Hypothalamus (tissue), 51 donors: ENCODE measurements at regions not wholly inside any gene's neighbourhood (a gene's known extent, or its start where the extent isn't known, plus 50 kb on each side); places are given as distances from the start of the nearest gene placed in this dataset.

Experiments used
- DNase-seq, 51 donors: peaks; one replicate each; lab custom pipeline; 2025; lab: John Stamatoyannopoulos, UW

- DNase-seq: no peak
These were observed 51.2 kb upstream of the TLR3 start for GRCh38 chr4:186017801-186018200.

GRCh38 chr4:186018261-186018660, 50.7 kb upstream of the TLR3 start:
- DNase-seq: no peak

DNA sequence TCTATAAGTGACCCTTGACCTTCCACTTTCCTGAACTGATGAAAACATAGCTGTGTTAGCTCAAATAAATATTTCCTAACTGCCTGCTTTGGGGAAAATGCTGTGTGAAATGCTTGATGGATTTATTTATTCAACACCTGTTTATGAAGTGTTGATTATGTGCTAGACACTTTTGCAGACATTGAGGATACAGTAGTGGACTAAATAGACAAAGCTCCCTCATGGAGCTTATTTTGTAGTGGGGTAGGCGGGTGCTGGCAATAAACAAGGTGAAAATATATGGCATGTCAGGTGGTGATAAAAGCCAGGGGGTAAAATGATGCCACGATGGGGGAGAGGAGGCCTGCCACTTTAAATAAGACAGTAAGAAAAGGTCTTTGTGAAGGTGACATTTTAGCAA, 50.2 kb upstream of the TLR3 start:
- DNase-seq: no peak
